SKM-1 (cell line): ENCODE measurements at regions not wholly inside any gene's neighbourhood (a gene's known extent, or its start where the extent isn't known, plus 50 kb on each side); places are given as distances from the start of the nearest gene placed in this dataset.
"Not testable (repeated sequence)": the region's sequence is repeated elsewhere in the genome, so short reads cannot be mapped to it uniquely, and the experiment has no call there.

Source experiments
- DNase-seq: peaks from one replicate; lab custom pipeline; 2025; ENCODE audit not compliant: unreplicated experiment; lab: John Stamatoyannopoulos, UW

GRCh38 chr12:89072294-89073026 lies 279.8 kb downstream of the DUSP6 start:
- DNase-seq: no peak

GRCh38 chr12:89070603-89071002 lies 281.7 kb downstream of the DUSP6 start:
- no peak for DNase-seq

- no peak for DNase-seq
Measured at GRCh38 chr12:89069431-89069830, 282.9 kb downstream of the DUSP6 start.

- no peak for DNase-seq
Measured at GRCh38 chr12:89067421-89068187, 284.7 kb downstream of the DUSP6 start.

- DNase-seq: no peak
Measured at GRCh38 chr12:89064780-89065179, 287.5 kb downstream of the DUSP6 start.

- no peak for DNase-seq
Measured at GRCh38 chr12:89064151-89064550, 288.1 kb downstream of the DUSP6 start.

GRCh38 chr12:89062996-89063395 lies 289.3 kb downstream of the DUSP6 start:
- no peak for DNase-seq

- DNase-seq: no peak
Measured at GRCh38 chr12:89059721-89060541, 292.4 kb downstream of the DUSP6 start.

- no peak for DNase-seq
Measured at GRCh38 chr12:89059056-89059455, 293.2 kb downstream of the DUSP6 start.

- no peak for DNase-seq
Measured at GRCh38 chr12:89058402-89058801, 293.9 kb downstream of the DUSP6 start.

- not testable (repeated sequence) for DNase-seq
Measured at GRCh38 chr12:89053817-89054216, 298.5 kb downstream of the DUSP6 start.

- DNase-seq: no peak
Measured at GRCh38 chr12:89051065-89051677, 301.1 kb downstream of the DUSP6 start.

- no peak for DNase-seq
Measured at GRCh38 chr12:89047856-89048418, 304.4 kb downstream of the DUSP6 start.

GRCh38 chr12:89041078-89041477 lies 311.2 kb downstream of the DUSP6 start:
- no peak for DNase-seq

- no peak for DNase-seq
Measured at GRCh38 chr12:89040146-89040964, 311.9 kb downstream of the DUSP6 start.

GRCh38 chr12:89038831-89039512 lies 313.3 kb downstream of the DUSP6 start:
- DNase-seq: no peak

- DNase-seq: no peak
Measured at GRCh38 chr12:89033062-89033461, 319.2 kb downstream of the DUSP6 start.

GRCh38 chr12:89029961-89030360 lies 322.3 kb downstream of the DUSP6 start:
- no peak for DNase-seq

- no peak for DNase-seq
Measured at GRCh38 chr12:89024580-89024979, 327.7 kb downstream of the DUSP6 start.
